ENCODE measurements at regions not wholly inside any gene's neighbourhood (a gene's known extent, or its start where the extent isn't known, plus 50 kb on each side); places are given as distances from the start of the nearest gene placed in this dataset.

DNA sequence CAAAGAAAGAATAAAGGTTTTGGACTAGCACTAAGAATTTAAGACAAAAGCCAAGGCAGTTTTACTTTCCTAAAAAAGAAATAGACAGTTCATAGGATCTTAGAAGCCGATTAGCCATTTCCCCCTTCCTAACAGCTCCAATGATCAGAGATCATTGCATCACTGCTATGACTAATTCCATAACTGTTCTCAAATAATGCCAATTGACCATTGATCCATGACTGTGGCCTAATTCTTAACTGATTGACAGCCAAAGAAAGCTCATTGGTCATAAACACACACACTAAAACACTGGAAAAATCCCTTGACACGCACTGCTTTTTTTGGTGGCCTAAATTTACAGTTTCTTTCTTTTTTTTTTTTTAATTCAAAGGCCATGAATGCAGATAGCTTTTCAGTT is 345.0 kb upstream of the ACVR2A start:
- no peaks in the 10 kb centered on the region for H3K36me3 Mint-ChIP-seq

DNA sequence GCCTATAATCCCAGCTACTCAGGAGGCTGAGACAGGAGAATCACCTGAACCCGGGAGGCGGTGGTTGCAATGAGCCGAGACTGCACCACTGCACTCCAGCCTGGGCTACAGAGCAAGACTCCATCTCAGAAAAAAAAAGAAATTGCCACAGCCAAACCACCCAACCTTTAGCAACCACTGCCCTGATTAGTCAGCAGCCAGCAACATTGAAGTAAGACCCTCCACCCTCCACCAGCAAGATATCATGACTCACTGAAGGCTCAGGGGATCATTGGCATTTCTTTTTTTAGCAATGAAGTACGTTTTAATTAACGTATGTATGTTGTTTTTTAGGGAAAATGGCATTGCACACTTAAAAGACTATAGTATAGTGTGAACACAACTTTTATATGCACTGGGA is 349.1 kb upstream of the ACVR2A start:
- no peaks in the 10 kb centered on the region for H3K27me3 Mint-ChIP-seq (ENCODE audit: low read depth)
- no peak for DNase-seq (ENCODE audit: low spot score in 2 of 2, unreplicated experiment in 2 of 2)

More for the DNA sequence above, 345.0 kb upstream of the ACVR2A start:
- peaks cover 4% of the 10 kb centered on the region for H3K9me3 Mint-ChIP-seq
- peaks cover 5% of the 10 kb centered on the region for H3K4me1 Mint-ChIP-seq
- no peak overlapping the region for H3K4me3 Mint-ChIP-seq
- DNase-seq (ENCODE audit: low spot score in 2 of 2, unreplicated experiment in 2 of 2), result no peak
- no peak overlapping the region for H3K27ac Mint-ChIP-seq
- H3K27me3 Mint-ChIP-seq (ENCODE audit: low read depth), result no peaks in the 10 kb centered on the region
- TF ChIP-seq, protein P1, sequence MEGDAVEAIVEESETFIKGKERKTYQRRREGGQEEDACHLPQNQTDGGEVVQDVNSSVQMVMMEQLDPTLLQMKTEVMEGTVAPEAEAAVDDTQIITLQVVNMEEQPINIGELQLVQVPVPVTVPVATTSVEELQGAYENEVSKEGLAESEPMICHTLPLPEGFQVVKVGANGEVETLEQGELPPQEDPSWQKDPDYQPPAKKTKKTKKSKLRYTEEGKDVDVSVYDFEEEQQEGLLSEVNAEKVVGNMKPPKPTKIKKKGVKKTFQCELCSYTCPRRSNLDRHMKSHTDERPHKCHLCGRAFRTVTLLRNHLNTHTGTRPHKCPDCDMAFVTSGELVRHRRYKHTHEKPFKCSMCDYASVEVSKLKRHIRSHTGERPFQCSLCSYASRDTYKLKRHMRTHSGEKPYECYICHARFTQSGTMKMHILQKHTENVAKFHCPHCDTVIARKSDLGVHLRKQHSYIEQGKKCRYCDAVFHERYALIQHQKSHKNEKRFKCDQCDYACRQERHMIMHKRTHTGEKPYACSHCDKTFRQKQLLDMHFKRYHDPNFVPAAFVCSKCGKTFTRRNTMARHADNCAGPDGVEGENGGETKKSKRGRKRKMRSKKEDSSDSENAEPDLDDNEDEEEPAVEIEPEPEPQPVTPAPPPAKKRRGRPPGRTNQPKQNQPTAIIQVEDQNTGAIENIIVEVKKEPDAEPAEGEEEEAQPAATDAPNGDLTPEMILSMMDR (IDR thresholded peaks at IDR 0.05; ENCODE audit: unreplicated experiment), result no peak

DNA sequence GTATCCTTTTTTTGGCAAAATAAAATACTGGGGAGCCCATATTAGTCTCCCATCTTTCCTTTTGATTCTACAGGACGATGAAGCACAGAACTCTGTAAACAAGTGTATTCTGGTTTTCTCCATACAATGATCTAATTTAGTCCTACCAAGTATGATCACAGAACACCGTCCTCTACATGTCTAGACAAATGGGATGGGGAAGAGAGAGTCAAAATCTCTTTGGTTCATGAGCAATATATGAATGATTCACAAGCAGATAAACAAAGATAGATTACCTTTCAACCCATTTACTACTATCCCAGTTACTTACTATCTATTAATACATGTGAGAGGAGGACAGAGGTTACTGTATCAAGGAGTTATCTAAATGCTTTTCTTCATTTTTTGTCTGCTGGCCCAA is 352.4 kb upstream of the ACVR2A start:
- no peak for DNase-seq (ENCODE audit: low spot score in 2 of 2, unreplicated experiment in 2 of 2)
- H3K4me1 Mint-ChIP-seq, result peaks cover 14% of the 10 kb centered on the region
- no peak overlapping the region for H3K27ac Mint-ChIP-seq
- TF ChIP-seq, protein P1 (IDR thresholded peaks at IDR 0.05; ENCODE audit: unreplicated experiment), result no peak
- no peak overlapping the region for H3K4me3 Mint-ChIP-seq
- no peaks in the 10 kb centered on the region for H3K36me3 Mint-ChIP-seq
- peaks cover 6% of the 10 kb centered on the region for H3K27me3 Mint-ChIP-seq (ENCODE audit: low read depth)
- peaks cover 12% of the 10 kb centered on the region for H3K9me3 Mint-ChIP-seq

More for the DNA sequence above, 349.1 kb upstream of the ACVR2A start:
- no peak overlapping the region for H3K4me3 Mint-ChIP-seq
- H3K4me1 Mint-ChIP-seq, result peaks cover 2% of the 10 kb centered on the region
- no peaks in the 10 kb centered on the region for H3K36me3 Mint-ChIP-seq
- no peak overlapping the region for H3K27ac Mint-ChIP-seq
- TF ChIP-seq, protein P1 (IDR thresholded peaks at IDR 0.05; ENCODE audit: unreplicated experiment), result no peak
- H3K9me3 Mint-ChIP-seq, result peaks cover 12% of the 10 kb centered on the region

DNA sequence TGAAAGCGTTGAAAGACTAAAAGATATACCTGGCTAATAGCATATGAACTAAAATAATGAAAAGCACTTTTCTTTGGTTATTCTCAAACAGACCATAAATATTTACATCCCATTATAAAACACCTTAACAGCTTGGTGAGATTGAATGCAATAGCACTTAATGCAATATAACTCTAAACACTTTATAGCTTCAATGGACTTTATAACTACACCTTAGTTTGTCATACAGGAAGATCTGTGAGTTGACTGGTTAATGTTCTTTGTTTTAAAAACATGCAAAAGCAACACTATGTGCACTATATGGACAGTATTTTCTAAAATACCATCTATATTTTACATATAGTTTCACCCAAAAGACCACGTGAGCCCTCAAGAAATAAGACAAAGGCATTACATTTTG is 353.3 kb upstream of the ACVR2A start:
- H3K36me3 Mint-ChIP-seq, result no peaks in the 10 kb centered on the region
- H3K4me3 Mint-ChIP-seq, result no peak overlapping the region
- peaks cover 14% of the 10 kb centered on the region for H3K4me1 Mint-ChIP-seq
- TF ChIP-seq, protein P1 (IDR thresholded peaks at IDR 0.05; ENCODE audit: unreplicated experiment), result no peak
- peaks cover 6% of the 10 kb centered on the region for H3K27me3 Mint-ChIP-seq (ENCODE audit: low read depth)
- H3K27ac Mint-ChIP-seq, result no peak overlapping the region
- DNase-seq (ENCODE audit: low spot score in 2 of 2, unreplicated experiment in 2 of 2), result no peak
- H3K9me3 Mint-ChIP-seq, result peaks cover 12% of the 10 kb centered on the region

DNA sequence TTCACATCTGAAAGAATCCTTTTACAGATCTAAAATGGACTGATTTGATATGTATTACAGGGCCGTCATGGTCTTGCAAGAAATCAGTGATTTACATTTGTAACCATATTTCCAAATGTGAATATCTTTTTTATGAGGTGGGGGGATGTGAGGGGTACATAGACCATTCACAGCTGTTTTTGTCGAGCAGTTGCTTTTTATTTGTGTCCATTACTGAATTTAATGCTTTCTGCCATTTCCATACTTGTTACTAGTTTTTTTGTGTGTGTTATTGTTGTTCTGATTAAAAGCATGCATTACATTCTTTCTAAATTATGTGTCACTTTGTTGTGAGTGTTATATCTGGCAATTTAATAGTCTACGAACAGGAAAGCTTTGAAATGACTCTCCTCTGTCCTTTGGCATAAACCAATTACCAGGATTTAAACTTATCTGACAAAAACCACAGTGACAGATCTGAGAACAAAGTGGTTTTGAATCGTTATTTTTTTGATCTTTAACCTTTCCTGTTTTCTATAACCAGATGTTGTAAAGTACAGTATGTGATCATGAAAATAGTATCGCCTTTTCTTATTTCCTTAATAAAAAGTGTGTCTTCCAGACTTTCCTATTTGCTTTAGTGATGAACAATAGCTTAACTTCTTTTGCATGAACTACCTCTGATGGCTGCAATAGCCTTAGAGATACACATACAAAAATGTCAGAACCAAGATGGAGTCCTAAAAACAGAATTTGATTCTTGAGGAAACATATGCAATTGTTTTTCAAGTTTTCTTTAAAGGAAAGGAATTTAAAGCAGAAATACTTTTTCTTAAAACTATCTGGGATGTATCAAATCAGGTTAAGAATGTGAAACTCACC is 354.2 kb upstream of the ACVR2A start:
- H3K27ac Mint-ChIP-seq, result no peak overlapping the region
- H3K9me3 Mint-ChIP-seq, result peaks cover 12% of the 10 kb centered on the region
- no peaks in the 10 kb centered on the region for H3K36me3 Mint-ChIP-seq
- no peak for DNase-seq (ENCODE audit: low spot score in 2 of 2, unreplicated experiment in 2 of 2)
- TF ChIP-seq, protein P1 (IDR thresholded peaks at IDR 0.05; ENCODE audit: unreplicated experiment), result no peak
- peaks cover 8% of the 10 kb centered on the region for H3K27me3 Mint-ChIP-seq (ENCODE audit: low read depth)
- H3K4me1 Mint-ChIP-seq, result peaks cover 14% of the 10 kb centered on the region
- no peak overlapping the region for H3K4me3 Mint-ChIP-seq

Measured in mesothelial cell of epicardium (in vitro differentiated cells).